ENCODE measurements at regions not wholly inside any gene's neighbourhood (a gene's known extent, or its start where the extent isn't known, plus 50 kb on each side); places are given as distances from the start of the nearest gene placed in this dataset.

DNA sequence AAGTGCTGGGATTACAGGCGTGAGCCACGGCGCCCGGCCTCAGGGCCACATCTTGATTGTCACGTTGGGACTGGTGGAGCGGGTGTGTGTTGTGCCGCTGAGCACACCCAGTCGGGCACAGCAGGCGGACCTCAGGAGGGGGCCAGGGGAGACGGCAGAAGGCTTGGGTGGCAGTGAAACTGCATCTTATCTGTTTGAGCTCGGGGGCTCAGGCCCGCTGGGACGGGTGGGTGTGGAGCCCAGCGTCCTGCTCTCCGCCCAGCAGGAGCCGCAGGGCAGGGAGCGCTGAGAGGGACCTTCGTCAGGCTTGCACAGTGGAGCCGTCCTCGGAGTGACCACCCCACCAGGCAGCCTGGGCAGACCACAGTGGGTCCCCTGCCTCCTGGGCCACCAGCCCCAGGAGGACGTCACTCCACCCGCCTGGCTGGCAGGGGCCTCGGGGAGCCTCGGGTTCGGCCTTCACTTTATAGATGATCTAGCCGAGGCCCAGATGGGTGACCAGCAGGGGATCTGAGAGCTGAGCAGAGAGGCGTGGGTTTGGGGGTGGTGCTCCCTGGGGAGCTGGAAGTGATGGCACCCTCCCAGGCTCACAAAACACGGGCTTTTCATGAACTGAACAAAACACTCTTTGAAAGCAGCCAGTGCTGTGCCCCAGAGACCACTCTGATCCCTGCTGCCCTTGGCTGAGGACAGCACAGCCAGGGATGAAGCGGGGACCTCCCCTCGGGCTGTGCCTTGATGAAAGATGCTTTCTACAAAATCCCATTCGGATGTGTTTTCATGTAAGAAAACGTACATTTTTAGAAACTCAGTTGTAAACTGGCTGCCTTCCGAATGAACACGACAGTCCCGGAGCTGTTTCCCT is 181.1 kb downstream of the SEC14L1 start:
- DNase-seq (ENCODE audit: low read depth in 2 of 2) = no peak

GRCh38 chr17:77322514-77323412 is 182.0 kb downstream of the SEC14L1 start:
- DNase-seq (ENCODE audit: low read depth in 2 of 2) = peak; percentile 92

GRCh38 chr17:77323413-77324171 is 182.8 kb downstream of the SEC14L1 start:
- DNase-seq (ENCODE audit: low read depth in 2 of 2) = no peak

DNA sequence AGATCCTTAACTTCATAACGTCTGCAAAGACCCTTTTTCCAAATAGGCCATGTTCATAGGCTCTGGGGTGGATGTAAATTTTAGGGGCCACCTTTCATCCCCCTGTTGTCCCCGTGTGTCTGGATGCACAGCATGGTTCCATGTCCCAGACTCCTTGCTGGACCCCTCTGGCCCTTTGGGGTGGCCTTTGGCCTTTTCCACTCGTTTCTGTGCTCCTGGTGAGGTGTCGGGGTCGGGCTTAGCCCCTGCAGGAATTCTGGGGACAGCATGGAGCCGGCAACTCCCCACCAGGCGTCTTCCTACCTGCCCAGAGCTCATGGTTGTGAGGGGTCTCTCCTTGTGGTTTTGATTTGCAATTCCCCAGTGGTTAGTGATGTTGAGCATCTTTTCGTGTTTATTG is 183.5 kb downstream of the SEC14L1 start:
- no peak for DNase-seq (ENCODE audit: low read depth in 2 of 2)

- no peak for DNase-seq (ENCODE audit: low read depth in 2 of 2)
These were observed 184.9 kb downstream of the SEC14L1 start for GRCh38 chr17:77325577-77326075.

DNA sequence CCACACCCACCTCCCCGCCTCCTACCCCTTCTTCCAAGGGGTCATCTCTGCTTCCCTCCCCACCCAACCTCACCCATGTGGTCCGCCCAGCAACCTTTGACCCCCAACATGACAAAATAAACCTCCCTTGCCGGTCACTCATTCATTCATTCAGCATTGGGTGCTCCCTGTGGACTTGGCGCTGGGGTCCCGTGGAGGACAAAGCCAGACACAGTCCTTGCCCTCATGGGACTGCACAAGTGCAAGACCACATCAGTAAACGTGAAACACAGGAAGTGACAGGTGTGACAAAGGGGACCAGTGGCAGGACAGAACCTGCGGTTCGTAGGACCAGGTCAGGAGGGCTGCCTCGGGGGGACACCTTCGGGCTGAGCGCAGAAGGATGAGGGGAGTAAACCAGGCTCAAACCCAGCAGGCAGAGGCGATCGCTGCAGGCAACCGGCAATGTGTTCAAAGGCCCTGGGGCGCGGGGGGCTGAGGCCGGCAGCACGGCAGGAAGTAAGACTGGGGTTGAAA is 185.4 kb downstream of the SEC14L1 start:
- DNase-seq (ENCODE audit: low read depth in 2 of 2) = no peak

DNA sequence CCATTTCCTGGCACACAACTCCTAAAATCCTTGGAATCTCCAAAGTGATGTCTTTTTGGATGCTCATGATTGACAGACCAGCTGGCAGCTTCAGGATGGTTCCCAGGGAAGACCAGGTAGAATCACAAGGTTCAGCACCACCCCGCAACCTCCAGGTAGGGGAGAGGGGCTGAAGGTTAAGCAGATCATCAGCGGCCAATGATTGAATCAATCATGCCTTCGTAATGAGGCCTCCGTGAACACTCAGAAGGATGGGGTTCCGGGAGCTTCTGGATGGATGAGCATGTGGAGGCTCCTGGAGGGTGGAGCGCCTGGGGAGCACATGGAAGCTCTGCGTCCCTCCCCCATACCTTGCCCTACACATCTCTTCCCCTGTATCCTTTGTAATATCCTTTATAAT is 185.9 kb downstream of the SEC14L1 start:
- DNase-seq (ENCODE audit: low read depth in 2 of 2) = no peak

DNA sequence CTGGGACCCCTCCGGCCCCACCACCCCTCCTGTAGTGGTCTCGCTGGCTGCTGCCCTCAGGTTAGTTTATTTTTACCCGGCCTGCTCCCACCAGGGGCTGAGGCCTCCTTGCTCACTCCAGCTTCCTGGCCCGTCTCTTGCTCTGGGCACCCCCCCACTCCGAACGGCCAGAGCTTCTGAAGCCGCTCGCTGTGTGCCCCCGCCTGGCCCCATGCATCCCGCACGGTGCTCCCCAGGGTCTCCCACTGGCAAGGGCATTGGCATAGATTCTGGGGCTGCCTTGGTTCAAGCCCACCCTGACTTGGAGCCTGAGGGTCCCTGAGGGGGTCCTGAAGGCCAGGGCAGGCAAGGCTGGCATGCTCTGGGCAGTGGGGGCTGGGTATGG is 186.4 kb downstream of the SEC14L1 start:
- no peak for DNase-seq (ENCODE audit: low read depth in 2 of 2)

DNA sequence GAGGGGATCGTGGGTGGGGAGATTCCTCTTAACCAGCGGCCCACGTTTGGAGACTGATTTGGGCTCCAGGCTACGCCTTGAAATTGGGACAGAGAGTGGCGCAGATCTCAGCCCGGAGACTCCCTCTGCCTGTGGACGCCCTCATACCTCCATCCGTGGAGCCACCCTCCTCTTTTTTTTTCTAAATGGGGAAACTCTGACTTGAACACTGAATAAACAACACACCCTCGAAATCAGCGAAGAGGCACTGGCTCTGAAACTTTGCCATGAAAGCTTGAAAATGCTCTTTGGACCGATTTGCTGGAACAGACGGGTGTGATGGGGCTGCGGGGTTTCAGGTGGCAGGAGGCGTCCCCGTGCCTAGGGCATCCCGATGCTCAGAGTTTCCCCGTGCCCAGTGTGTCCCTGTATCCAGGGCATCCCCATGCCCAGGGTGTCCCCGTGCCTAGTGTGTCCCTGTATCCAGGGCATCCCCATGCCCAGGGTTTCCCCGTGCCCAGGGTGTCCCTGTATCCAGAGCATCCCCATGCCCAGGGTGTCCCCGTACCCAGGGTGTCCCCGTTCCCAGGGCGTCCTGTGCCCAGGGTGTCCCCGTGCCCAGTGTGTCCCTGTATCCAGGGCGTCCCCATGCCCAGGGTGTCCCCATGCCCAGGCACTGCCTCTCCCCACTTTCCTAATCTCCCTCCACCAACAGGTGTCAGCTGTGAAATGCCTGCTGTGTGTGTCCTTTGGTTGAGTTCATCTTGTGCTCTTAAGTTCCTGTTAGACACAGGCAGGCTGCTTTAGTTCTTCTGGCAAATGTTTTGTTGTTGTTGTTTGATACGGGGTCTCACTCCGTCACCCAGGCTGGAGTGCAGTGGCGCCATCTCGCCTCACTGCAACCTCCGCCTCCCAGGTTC is 187.0 kb downstream of the SEC14L1 start:
- no peak for DNase-seq (ENCODE audit: low read depth in 2 of 2)

GRCh38 chr17:77328823-77329740 is 188.3 kb downstream of the SEC14L1 start:
- DNase-seq (ENCODE audit: low read depth in 2 of 2) = no peak

DNA sequence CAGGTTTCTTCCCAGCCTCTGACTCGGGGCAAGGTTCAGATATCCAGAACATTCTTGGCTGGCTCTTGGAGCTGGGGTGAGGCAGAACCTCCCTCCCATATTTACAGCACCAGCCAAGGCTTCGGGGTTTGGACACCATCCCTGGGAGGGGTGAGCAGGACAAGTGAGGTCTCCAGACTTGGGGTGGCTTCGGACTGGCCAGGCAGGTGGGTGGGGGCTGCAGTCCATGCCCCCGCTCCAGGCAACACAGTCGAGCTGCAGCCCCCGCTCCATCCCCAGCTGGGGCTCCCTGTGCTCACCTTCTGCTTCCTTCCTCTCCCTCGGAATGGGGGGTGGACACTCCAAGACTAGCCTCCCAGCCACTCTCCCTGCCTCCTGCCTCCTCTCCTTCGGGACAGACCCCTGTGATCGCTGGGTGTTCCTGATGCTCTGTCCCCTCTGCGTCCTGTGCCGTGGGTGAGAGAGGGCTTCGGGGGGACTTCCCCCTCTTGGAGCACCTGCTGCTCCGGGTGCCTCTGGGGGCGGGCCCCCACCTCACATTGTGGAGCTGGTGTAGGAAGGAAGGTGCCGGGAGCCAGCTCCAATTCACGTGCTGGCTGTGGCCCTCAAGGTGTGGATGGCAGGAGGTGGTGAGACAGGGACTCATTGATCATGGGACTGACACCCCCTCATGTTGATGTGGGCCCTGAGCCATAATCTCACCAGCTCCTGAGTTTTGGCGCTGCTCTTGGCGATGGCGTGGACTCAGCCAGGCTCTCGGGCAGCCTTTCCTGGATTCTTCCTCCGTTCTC is 189.2 kb downstream of the SEC14L1 start:
- DNase-seq (ENCODE audit: low read depth in 2 of 2) = no peak

GRCh38 chr17:77330602-77331081 is 189.9 kb downstream of the SEC14L1 start:
- DNase-seq (ENCODE audit: low read depth in 2 of 2) = no peak

GRCh38 chr17:77331301-77331864 is 190.6 kb downstream of the SEC14L1 start:
- DNase-seq (ENCODE audit: low read depth in 2 of 2) = peak; percentile 65 to 67

DNA sequence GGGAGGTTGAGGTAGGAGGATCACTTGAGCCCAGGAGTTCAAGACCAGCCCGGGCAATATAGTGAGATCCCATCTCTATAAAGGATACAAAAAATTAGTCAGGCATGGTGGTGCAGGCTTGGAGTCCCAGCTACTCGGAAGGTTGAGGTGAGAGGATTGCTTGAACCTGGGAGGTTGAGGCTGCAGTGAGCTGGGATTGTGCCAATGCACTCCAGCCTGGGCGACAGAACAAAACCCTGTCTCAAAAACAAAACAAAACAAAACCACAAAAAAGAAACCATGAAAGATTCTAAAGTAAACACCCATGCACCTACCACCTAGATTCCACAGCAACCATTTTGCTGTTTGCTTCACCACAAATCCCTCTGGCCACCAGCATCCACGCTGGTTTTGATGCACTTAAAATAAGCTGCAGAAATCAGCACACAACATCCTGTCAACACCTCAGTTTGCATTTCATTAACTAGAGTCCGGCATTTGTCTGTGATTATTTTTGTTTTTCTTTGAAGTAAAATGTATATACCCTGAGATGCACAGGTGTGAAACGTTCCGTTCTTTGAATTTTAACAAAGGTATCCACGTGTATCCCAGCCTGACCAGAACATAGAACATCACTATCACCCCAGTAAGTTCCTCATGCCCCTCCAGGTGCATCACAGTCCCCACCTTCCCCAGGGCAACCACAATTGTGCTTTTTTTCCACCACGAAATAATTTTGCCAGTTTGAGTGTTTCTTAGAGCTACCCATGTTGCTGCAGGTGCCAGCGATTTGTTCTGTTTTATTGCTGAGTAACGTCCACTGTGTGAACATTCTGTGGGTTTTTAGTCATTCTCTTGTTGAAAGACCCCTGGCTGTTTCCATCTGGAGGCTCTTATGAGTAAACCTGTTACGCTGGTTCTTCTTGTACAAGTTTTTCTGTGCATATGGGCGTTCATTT is 191.5 kb downstream of the SEC14L1 start:
- no peak for DNase-seq (ENCODE audit: low read depth in 2 of 2)

GRCh38 chr17:77332981-77333685 is 192.4 kb downstream of the SEC14L1 start:
- peak; percentile 93 to 94 for DNase-seq (ENCODE audit: low read depth in 2 of 2)

- DNase-seq (ENCODE audit: low read depth in 2 of 2) = no peak
These were observed 196.4 kb downstream of the SEC14L1 start for GRCh38 chr17:77337150-77337549.

All from fibroblast of skin of left quadriceps (primary cell).